ENCODE measurements at regions not wholly inside any gene's neighbourhood (a gene's known extent, or its start where the extent isn't known, plus 50 kb on each side); places are given as distances from the start of the nearest gene placed in this dataset.
A peak's percentile ranks its signal among the peaks of the same experiment; 100 is the strongest.
"Not testable (repeated sequence)": the region's sequence is repeated elsewhere in the genome, so short reads cannot be mapped to it uniquely, and the experiment has no call there.

- DNase-seq (ENCODE audit: extremely low spot score): no peak
- WGBS: 61% methylated on average over 1 of the region's 1 CpG
- H3K36me3 ChIP-seq (ENCODE audit: insufficient read depth): no peaks in the 10 kb centered on the region
- H3K4me3 ChIP-seq (ENCODE audit: low read depth, low read length): no peak overlapping the region
- H3K27ac ChIP-seq (ENCODE audit: low read depth): no peak overlapping the region
- no peaks in the 10 kb centered on the region for H3K4me1 ChIP-seq (ENCODE audit: insufficient read depth)
These were observed 142.7 kb upstream of the ZNF804A start for GRCh38 chr2:184455624-184456023.

GRCh38 chr2:184456693-184457092 is 141.6 kb upstream of the ZNF804A start:
- H3K36me3 ChIP-seq (ENCODE audit: insufficient read depth); H3K27ac ChIP-seq (ENCODE audit: low read depth); DNase-seq (ENCODE audit: extremely low spot score); H3K4me1 ChIP-seq (ENCODE audit: insufficient read depth); H3K4me3 ChIP-seq (ENCODE audit: low read depth, low read length): not testable (repeated sequence)
- 97% methylated on average over 10 of the region's 10 CpGs for WGBS

DNA sequence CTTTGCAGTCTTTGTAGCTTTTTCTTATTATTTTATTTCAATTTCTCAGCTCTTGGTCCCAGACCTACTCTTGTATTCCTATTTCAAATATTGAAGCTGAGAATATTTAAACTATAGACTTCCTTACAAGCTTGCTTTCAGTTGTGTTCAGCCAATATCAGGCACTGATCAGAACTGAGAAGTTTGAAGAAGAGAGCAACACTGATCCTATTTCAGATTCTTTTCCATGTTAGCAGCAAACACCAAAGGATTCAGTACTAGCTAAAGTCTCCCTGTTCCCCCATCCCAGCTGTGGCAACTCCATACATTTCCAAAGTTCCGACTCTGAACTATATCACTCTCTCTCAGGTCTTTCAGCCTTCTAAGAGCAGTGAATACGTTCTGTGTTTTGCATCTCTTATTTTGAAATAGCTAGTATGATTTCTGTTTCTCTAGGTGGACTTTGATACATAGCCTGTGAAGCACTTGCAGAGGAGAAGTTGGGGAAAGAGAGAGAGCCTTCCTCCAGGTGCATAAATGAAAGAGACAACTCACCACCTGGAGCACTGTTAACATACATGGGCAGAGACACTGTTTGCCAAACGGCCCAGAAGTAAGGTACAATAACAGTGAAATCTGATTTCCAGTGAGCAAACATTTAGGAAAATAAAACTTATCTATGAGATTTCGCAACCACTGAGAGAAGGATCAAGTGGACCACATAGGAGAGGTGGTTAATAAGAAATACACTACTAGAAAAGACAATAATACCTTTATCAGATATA is 135.0 kb upstream of the ZNF804A start:
- no peak for DNase-seq (ENCODE audit: extremely low spot score)
- Histone ChIP-seq H3K27ac (ENCODE audit: low read depth) (peak overlapping the region; percentile 5), H3K4me3 (ENCODE audit: low read depth, low read length) (no peak overlapping the region), H3K4me1 (ENCODE audit: insufficient read depth) (no peaks in the 10 kb centered on the region), H3K36me3 (ENCODE audit: insufficient read depth) (no peaks in the 10 kb centered on the region)
- 63% methylated on average over 4 of the region's 4 CpGs for WGBS

GRCh38 chr2:184463866-184464248 is 134.5 kb upstream of the ZNF804A start:
- WGBS: 90% methylated on average over 1 of the region's 1 CpG
- Histone ChIP-seq H3K4me1 (ENCODE audit: insufficient read depth) (no peaks in the 10 kb centered on the region), H3K27ac (ENCODE audit: low read depth) (no peak overlapping the region), H3K4me3 (ENCODE audit: low read depth, low read length) (no peak overlapping the region), H3K36me3 (ENCODE audit: insufficient read depth) (no peaks in the 10 kb centered on the region)
- no peak for DNase-seq (ENCODE audit: extremely low spot score)

- DNase-seq (ENCODE audit: extremely low spot score): no peak
- 62% methylated on average over 3 of the region's 3 CpGs for WGBS
- H3K4me1 ChIP-seq (ENCODE audit: insufficient read depth): no peaks in the 10 kb centered on the region
- H3K4me3 ChIP-seq (ENCODE audit: low read depth, low read length): no peak overlapping the region
- H3K27ac ChIP-seq (ENCODE audit: low read depth): no peak overlapping the region
- H3K36me3 ChIP-seq (ENCODE audit: insufficient read depth): no peaks in the 10 kb centered on the region
These were observed 129.5 kb upstream of the ZNF804A start for GRCh38 chr2:184468826-184469225.

DNA sequence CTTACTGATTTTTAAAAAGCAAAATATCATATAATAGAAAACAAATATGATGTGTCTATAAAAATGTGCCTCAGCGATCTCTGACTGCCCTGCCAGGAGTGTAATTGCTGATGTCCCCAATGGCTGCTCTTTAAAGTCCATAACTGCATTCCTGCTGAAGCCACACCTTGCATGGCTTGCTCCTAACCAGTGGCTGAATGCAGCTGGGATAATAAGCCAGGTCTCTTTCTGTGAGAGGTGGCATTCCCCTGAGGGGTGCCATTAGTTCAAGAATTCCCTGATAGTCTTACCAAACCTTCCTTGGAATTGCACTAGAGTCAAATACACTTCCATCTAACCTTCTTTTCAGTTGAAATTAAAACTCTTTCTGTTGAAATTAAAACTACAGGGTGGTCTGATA is 125.8 kb upstream of the ZNF804A start:
- Histone ChIP-seq H3K4me1 (ENCODE audit: insufficient read depth) (no peaks in the 10 kb centered on the region), H3K4me3 (ENCODE audit: low read depth, low read length) (no peak overlapping the region), H3K27ac (ENCODE audit: low read depth) (no peak overlapping the region), H3K36me3 (ENCODE audit: insufficient read depth) (no peaks in the 10 kb centered on the region)
- no peak for DNase-seq (ENCODE audit: extremely low spot score)
- WGBS: 84% methylated on average over 1 of the region's 1 CpG

DNA sequence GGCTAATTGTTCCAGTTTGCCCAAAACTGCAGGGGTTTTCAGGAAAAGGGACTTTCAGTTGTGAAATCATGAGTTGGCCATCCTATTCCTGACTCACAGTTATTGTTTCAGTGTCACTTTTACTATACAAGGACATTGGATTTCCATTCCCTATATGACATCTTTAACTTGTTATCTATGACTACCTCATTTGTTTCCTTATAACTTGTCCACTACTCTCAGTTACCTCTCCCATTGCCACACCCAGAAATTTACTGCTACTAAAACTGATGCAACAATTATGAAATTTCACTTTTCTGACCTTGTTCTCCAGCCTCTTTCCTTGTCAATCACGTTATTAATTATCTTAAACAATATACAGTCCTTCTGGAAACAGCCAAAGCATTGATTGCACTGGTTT is 116.5 kb upstream of the ZNF804A start:
- Histone ChIP-seq H3K4me3 (ENCODE audit: low read depth, low read length) (no peak overlapping the region), H3K36me3 (ENCODE audit: insufficient read depth) (no peaks in the 10 kb centered on the region), H3K4me1 (ENCODE audit: insufficient read depth) (no peaks in the 10 kb centered on the region), H3K27ac (ENCODE audit: low read depth) (no peak overlapping the region)
- DNase-seq (ENCODE audit: extremely low spot score): no peak
- 57% methylated on average over 1 of the region's 1 CpG for WGBS

DNA sequence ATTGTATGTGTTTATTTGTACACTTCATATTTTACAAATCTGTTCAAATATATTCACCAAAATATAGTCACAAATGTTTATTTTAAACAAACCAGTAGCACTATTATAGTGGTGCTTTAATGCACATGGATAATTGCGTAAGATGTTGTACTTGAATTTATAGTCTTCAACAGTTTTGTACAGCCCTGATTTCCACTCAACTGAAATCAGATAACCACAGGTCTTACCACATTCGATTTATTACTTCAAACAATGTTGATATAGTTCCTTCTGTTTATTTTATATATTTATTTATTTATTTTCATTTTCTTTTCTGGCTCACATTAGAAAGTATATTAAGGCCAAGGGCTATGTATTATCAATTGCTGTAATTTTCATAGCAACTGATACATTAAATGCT is 99.4 kb upstream of the ZNF804A start:
- Histone ChIP-seq H3K4me1 (ENCODE audit: insufficient read depth) (no peaks in the 10 kb centered on the region), H3K27ac (ENCODE audit: low read depth) (no peak overlapping the region), H3K4me3 (ENCODE audit: low read depth, low read length) (no peak overlapping the region), H3K36me3 (ENCODE audit: insufficient read depth) (no peaks in the 10 kb centered on the region)
- 79% methylated on average over 2 of the region's 2 CpGs for WGBS
- no peak for DNase-seq (ENCODE audit: extremely low spot score)

DNA sequence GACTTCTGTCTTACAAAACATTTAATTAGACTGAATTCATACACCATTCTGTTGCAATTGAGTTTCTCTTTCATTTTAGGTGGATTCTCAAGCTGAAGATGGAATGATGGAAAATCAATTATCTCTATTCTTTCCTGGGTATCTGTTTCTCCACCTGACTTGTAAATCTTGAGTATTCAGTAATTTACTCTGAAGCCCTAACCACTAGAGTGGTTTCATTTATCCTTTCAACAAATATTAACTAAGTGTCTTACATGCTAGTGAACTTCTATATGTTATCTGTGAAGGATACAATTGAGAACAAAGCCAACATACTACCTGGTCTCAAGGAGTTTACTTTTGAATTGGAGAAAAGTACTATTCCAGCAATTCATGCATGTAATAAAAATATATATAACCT is 94.1 kb upstream of the ZNF804A start:
- Histone ChIP-seq H3K27ac (ENCODE audit: low read depth) (no peak overlapping the region), H3K4me3 (ENCODE audit: low read depth, low read length) (no peak overlapping the region)

GRCh38 chr2:184507254-184507653 is 91.1 kb upstream of the ZNF804A start:
- no peaks in the 10 kb centered on the region for H3K4me1 ChIP-seq (ENCODE audit: insufficient read depth)
- H3K4me3 ChIP-seq (ENCODE audit: low read depth, low read length): no peak overlapping the region
- H3K27ac ChIP-seq (ENCODE audit: low read depth): no peak overlapping the region
- 86% methylated on average over 5 of the region's 5 CpGs for WGBS
- no peaks in the 10 kb centered on the region for H3K36me3 ChIP-seq (ENCODE audit: insufficient read depth)
- no peak for DNase-seq (ENCODE audit: extremely low spot score)

More for the DNA sequence above, 94.1 kb upstream of the ZNF804A start:
- no peaks in the 10 kb centered on the region for H3K36me3 ChIP-seq (ENCODE audit: insufficient read depth)
- DNase-seq (ENCODE audit: extremely low spot score): no peak
- no peaks in the 10 kb centered on the region for H3K4me1 ChIP-seq (ENCODE audit: insufficient read depth)

DNA sequence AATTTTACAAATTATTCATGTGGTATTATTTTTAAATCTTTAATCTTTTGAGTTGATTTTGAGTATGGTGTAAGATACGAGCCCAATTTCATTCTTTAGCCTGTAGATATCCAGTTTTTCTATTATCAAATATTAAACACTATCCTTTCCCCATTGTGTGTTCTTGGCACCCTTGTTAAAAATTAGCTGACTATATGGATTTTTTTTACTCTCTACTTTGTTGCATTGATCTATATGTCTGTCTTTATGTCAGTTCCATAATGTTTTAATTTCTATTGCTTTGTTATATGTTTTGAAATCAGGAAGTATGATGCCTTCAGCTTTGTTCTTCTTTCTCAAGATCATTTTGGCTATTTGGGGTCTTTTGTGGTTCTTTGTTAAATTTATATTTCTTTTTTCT is 80.9 kb upstream of the ZNF804A start:
- no peaks in the 10 kb centered on the region for H3K36me3 ChIP-seq (ENCODE audit: insufficient read depth)
- 78% methylated on average over 1 of the region's 1 CpG for WGBS
- no peak overlapping the region for H3K4me3 ChIP-seq (ENCODE audit: low read depth, low read length)
- no peak overlapping the region for H3K27ac ChIP-seq (ENCODE audit: low read depth)
- H3K4me1 ChIP-seq (ENCODE audit: insufficient read depth): no peaks in the 10 kb centered on the region
- DNase-seq (ENCODE audit: extremely low spot score): no peak

DNA sequence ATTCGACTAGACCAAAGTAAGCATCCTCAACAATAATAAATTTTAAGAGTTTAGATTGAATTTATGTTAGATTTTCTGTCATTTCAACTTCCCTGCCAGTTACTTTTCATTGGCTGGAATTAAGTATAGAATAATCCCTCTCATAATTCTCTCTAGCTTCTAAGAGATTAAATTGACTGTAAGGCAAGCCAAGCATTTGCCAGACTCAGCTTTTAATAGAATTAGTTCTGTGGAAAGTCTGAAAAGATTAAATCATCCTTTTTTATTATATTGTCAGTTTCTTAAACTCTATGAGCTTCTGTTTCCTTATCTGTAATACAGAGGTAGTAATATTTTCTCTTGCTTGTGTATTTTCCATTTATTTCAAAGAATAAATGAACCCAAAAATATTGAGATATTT is 77.9 kb upstream of the ZNF804A start:
- Histone ChIP-seq H3K4me3 (ENCODE audit: low read depth, low read length) (no peak overlapping the region), H3K36me3 (ENCODE audit: insufficient read depth) (no peaks in the 10 kb centered on the region), H3K4me1 (ENCODE audit: insufficient read depth) (no peaks in the 10 kb centered on the region), H3K27ac (ENCODE audit: low read depth) (no peak overlapping the region)
- 43% methylated on average over 1 of the region's 1 CpG for WGBS
- no peak for DNase-seq (ENCODE audit: extremely low spot score)

GRCh38 chr2:184523732-184524131 is 74.6 kb upstream of the ZNF804A start:
- 95% methylated on average over 11 of the region's 11 CpGs for WGBS
- no peak for DNase-seq (ENCODE audit: extremely low spot score)
- H3K36me3 ChIP-seq (ENCODE audit: insufficient read depth): no peaks in the 10 kb centered on the region
- H3K4me3 ChIP-seq (ENCODE audit: low read depth, low read length): no peak overlapping the region
- no peak overlapping the region for H3K27ac ChIP-seq (ENCODE audit: low read depth)
- no peaks in the 10 kb centered on the region for H3K4me1 ChIP-seq (ENCODE audit: insufficient read depth)

DNA sequence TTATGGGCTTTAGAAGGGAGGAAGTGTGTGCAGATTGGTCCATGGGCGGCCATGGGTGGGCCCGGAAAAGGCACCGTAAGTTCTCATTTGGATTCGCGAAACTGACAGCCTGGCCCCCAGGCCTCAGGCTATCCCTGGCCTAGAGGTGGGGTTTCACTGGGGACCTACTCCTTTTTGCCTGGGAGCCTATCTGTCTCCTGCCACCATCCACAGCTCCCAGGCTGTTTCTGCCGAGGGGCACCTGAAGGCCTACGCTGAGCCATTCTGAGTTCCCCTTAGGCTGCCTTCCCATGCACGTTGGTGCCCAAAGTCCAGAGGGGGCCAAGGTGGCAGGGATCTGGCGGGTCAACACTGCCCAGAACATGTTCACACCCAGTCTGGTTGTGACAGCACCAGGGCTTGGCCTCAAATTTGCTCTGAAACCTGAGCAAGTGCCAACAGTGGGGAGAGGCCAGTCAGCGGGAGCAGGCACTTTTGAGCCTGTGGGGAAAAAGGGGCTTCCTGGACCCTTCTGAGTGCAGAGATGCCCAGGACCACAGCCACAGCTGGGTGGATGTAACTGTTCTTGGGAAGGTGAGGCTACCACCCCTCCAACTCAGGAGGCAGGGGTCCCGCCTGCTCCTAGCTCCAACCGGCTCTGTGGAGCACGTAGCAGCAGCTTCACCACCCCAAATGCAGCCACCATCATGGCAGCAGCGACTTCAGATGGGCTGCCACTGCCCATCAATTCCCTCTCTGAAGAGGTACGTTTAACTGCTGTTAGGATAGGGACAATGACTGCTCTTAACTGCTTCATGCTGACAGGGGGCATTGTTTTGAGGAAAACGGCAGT is 73.6 kb upstream of the ZNF804A start:
- Histone ChIP-seq H3K36me3 (ENCODE audit: insufficient read depth) (no peaks in the 10 kb centered on the region), H3K4me1 (ENCODE audit: insufficient read depth) (no peaks in the 10 kb centered on the region), H3K4me3 (ENCODE audit: low read depth, low read length) (no peak overlapping the region), H3K27ac (ENCODE audit: low read depth) (no peak overlapping the region)
- no peak for DNase-seq (ENCODE audit: extremely low spot score)
- WGBS: 90% methylated on average over 16 of the region's 16 CpGs
